ENCODE measurements at regions not wholly inside any gene's neighbourhood (a gene's known extent, or its start where the extent isn't known, plus 50 kb on each side); places are given as distances from the start of the nearest gene placed in this dataset.

DNA sequence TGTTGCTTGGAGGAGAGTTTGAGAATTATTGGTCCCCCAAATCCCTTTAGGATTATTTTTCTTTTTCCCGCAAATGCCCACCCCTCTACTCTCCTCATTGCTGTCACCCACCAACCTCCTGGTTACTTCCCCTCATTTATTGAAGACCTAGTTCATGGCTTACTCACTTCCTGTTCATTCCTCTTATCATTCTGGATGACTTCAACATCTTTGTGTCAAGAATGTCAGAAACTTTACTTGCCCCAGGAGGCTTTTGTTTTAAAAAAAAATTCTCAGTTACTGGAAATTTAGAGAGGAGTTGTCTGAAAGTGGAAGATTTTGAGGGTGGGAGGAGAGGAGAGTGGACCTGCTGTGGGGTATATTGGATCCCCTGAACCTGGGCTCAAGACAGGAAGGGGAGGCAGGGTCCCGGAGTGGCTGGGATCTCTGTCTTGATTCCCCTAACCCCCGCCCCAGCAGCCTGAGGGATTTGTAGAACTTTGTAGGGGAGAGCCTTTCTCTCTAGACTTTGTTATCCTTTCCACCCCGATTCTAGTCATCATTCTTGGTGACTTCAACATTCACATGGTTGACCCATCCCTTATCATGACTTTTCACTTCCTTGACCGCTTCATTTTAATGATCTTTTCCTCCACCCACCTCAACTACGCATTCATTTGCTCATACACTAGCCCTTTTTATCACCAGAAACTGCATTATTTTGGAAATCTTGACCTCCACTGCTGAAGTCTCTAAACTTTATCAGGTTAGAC, 69.9 kb upstream of the ESX1 start:
- DNase-seq (ENCODE audit: low spot score): no peak
- no peak overlapping the region for H3K27ac ChIP-seq
- no peaks in the 10 kb centered on the region for H3K27me3 ChIP-seq
- H4K20me1 ChIP-seq (ENCODE audit: insufficient read depth, poor library complexity, severe bottlenecking): no peaks in the 10 kb centered on the region
- H3K4me2 ChIP-seq: no peak overlapping the region
- TF ChIP-seq, protein P1, sequence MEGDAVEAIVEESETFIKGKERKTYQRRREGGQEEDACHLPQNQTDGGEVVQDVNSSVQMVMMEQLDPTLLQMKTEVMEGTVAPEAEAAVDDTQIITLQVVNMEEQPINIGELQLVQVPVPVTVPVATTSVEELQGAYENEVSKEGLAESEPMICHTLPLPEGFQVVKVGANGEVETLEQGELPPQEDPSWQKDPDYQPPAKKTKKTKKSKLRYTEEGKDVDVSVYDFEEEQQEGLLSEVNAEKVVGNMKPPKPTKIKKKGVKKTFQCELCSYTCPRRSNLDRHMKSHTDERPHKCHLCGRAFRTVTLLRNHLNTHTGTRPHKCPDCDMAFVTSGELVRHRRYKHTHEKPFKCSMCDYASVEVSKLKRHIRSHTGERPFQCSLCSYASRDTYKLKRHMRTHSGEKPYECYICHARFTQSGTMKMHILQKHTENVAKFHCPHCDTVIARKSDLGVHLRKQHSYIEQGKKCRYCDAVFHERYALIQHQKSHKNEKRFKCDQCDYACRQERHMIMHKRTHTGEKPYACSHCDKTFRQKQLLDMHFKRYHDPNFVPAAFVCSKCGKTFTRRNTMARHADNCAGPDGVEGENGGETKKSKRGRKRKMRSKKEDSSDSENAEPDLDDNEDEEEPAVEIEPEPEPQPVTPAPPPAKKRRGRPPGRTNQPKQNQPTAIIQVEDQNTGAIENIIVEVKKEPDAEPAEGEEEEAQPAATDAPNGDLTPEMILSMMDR (IDR thresholded peaks at IDR 0.05; ENCODE audit: poor library complexity): no peak
- no peak for TF ChIP-seq EZH2 (IDR thresholded peaks at IDR 0.05; ENCODE audit: borderline replicate concordance)
- TF ChIP-seq EZH2phosphoT487 (IDR thresholded peaks at IDR 0.05; ENCODE audit: low read depth, severe bottlenecking, unreplicated experiment): no peak
- H2AFZ ChIP-seq: no peak overlapping the region
- no peaks in the 10 kb centered on the region for H3K4me1 ChIP-seq (ENCODE audit: insufficient read depth)
- no peaks in the 10 kb centered on the region for H3K36me3 ChIP-seq (replicated peaks; ENCODE audit: insufficient read depth, low read depth)
- WGBS (ENCODE audit: low lambda C conversion rate, missing lambda C conversion rate): 81% methylated on average over 6 of the region's 6 CpGs
- H3K9me2 ChIP-seq (replicated peaks; ENCODE audit: insufficient read depth): no peaks in the 10 kb centered on the region
- no peaks in the 10 kb centered on the region for H3K79me2 ChIP-seq
- no peaks in the 10 kb centered on the region for H3K9me3 ChIP-seq (ENCODE audit: low read depth)
- H3K4me3 ChIP-seq: no peak overlapping the region

DNA sequence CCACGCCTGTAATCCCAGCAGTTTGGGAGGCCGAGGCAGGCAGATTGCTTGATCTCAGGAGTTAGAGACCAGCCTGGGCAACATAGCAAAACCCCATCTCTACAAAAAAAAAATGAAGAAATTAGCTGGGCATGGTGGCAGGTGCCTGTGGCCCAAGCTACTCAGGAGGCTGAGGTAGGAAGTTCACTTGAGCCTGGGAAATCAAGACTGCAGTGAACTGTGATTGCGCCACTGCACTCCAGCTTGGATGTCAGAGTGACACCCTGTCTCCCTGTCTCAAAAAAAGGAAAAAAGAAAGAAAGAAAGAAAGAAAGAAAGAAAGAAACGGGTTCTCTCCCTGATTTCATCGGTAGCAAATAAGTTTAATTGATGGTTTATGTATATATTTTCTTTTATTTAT, 64.6 kb upstream of the ESX1 start:
- H3K27me3 ChIP-seq: no peaks in the 10 kb centered on the region
- no peak for DNase-seq (ENCODE audit: low spot score)
- no peak for TF ChIP-seq EZH2 (IDR thresholded peaks at IDR 0.05; ENCODE audit: borderline replicate concordance)
- TF ChIP-seq, protein P1 (IDR thresholded peaks at IDR 0.05; ENCODE audit: poor library complexity): no peak
- TF ChIP-seq EZH2phosphoT487 (IDR thresholded peaks at IDR 0.05; ENCODE audit: low read depth, severe bottlenecking, unreplicated experiment): no peak
- H3K27ac ChIP-seq: no peak overlapping the region
- H3K4me2 ChIP-seq: no peak overlapping the region
- no peak overlapping the region for H3K4me3 ChIP-seq
- H3K36me3 ChIP-seq (replicated peaks; ENCODE audit: insufficient read depth, low read depth): no peaks in the 10 kb centered on the region
- H3K79me2 ChIP-seq: no peaks in the 10 kb centered on the region
- H4K20me1 ChIP-seq (ENCODE audit: insufficient read depth, poor library complexity, severe bottlenecking): no peaks in the 10 kb centered on the region
- H3K9me3 ChIP-seq (ENCODE audit: low read depth): no peaks in the 10 kb centered on the region
- peaks cover 3% of the 10 kb centered on the region for H3K4me1 ChIP-seq (ENCODE audit: insufficient read depth)
- H2AFZ ChIP-seq: no peak overlapping the region
- H3K9me2 ChIP-seq (replicated peaks; ENCODE audit: insufficient read depth): no peaks in the 10 kb centered on the region
- WGBS (ENCODE audit: low lambda C conversion rate, missing lambda C conversion rate): 88% methylated on average over 5 of the region's 5 CpGs

DNA sequence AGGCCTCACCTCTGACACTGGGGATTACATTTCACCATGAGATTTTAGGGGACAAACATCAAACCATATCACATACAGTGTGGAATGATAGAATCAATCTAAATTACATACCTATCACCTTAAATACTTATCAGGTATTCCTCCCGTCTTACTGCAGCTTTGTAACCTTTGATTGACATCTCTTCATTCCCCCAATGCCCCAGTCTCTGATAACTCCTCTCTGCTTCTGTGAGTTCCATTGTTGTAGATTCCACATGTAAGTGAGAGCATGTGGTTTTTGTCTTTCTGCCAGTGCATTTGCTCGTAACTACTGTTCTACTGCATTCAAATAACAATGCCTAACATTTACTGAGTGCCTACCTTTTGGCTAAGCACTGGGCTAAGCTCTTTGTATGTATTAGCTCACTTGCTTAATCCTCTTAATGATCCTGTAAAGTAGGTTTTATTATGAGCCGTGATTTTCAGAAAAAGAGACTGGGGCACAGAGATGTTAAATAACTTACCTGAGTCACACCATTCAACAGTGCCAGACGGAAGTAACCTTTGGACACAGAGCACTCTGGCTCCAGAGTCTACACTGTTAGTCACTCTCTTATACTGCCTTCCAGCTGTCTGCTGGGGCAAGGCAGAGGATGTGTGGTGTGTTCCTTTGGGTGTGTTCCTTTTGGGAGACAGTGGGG, 63.7 kb upstream of the ESX1 start:
- no peaks in the 10 kb centered on the region for H3K9me2 ChIP-seq (replicated peaks; ENCODE audit: insufficient read depth)
- peak; percentile 48 for DNase-seq (ENCODE audit: low spot score)
- H3K79me2 ChIP-seq: no peaks in the 10 kb centered on the region
- H3K27ac ChIP-seq: no peak overlapping the region
- no peaks in the 10 kb centered on the region for H3K9me3 ChIP-seq (ENCODE audit: low read depth)
- no peaks in the 10 kb centered on the region for H3K27me3 ChIP-seq
- peaks cover 3% of the 10 kb centered on the region for H3K4me1 ChIP-seq (ENCODE audit: insufficient read depth)
- 48% methylated on average over 4 of the region's 4 CpGs for WGBS (ENCODE audit: low lambda C conversion rate, missing lambda C conversion rate)
- no peaks in the 10 kb centered on the region for H4K20me1 ChIP-seq (ENCODE audit: insufficient read depth, poor library complexity, severe bottlenecking)
- TF ChIP-seq, protein P1 (IDR thresholded peaks at IDR 0.05; ENCODE audit: poor library complexity): no peak
- TF ChIP-seq EZH2 (IDR thresholded peaks at IDR 0.05; ENCODE audit: borderline replicate concordance) (no peak), EZH2phosphoT487 (IDR thresholded peaks at IDR 0.05; ENCODE audit: low read depth, severe bottlenecking, unreplicated experiment) (no peak)
- no peak overlapping the region for H3K4me2 ChIP-seq
- no peak overlapping the region for H2AFZ ChIP-seq
- H3K4me3 ChIP-seq: no peak overlapping the region
- no peaks in the 10 kb centered on the region for H3K36me3 ChIP-seq (replicated peaks; ENCODE audit: insufficient read depth, low read depth)

All from hepatocyte (in vitro differentiated cells).